ENCODE measurements at regions not wholly inside any gene's neighbourhood (a gene's known extent, or its start where the extent isn't known, plus 50 kb on each side); places are given as distances from the start of the nearest gene placed in this dataset.

DNA sequence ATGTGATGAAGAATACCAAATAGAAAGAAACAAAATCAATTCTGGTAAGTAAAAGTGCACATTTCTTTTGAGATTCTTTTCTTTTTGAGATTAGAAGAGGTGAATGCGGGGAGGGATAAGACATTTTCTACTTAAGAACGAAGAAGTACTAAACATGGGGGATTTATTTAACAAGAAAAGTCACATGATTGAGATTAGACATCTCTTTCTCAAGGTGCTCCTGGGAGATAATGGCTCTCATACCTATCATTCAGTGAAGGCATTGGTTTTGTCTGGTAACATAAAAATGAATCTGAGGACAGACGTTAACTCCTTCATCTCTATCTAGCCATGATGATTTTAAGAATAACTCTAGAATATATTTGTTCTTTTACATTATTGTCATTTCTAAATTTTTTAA lies 147.9 kb upstream of the SAMSN1 start:
- Histone ChIP-seq H3K36me3 (ENCODE audit: control insufficient read depth, insufficient read depth, low read length) (no peaks in the 10 kb centered on the region), H3K4me3 (replicated peaks; ENCODE audit: low read depth, low read length) (no peak overlapping the region), H3K27me3 (replicated peaks; ENCODE audit: control insufficient read depth, insufficient read depth, low read length) (no peaks in the 10 kb centered on the region)
- DNase-seq (ENCODE audit: extremely low read depth, insufficient read length), result no peak
- TF ChIP-seq, protein P1, sequence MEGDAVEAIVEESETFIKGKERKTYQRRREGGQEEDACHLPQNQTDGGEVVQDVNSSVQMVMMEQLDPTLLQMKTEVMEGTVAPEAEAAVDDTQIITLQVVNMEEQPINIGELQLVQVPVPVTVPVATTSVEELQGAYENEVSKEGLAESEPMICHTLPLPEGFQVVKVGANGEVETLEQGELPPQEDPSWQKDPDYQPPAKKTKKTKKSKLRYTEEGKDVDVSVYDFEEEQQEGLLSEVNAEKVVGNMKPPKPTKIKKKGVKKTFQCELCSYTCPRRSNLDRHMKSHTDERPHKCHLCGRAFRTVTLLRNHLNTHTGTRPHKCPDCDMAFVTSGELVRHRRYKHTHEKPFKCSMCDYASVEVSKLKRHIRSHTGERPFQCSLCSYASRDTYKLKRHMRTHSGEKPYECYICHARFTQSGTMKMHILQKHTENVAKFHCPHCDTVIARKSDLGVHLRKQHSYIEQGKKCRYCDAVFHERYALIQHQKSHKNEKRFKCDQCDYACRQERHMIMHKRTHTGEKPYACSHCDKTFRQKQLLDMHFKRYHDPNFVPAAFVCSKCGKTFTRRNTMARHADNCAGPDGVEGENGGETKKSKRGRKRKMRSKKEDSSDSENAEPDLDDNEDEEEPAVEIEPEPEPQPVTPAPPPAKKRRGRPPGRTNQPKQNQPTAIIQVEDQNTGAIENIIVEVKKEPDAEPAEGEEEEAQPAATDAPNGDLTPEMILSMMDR (IDR thresholded peaks at IDR 0.05; ENCODE audit: insufficient read depth, low read length, poor library complexity, severe bottlenecking), result no peak

DNA sequence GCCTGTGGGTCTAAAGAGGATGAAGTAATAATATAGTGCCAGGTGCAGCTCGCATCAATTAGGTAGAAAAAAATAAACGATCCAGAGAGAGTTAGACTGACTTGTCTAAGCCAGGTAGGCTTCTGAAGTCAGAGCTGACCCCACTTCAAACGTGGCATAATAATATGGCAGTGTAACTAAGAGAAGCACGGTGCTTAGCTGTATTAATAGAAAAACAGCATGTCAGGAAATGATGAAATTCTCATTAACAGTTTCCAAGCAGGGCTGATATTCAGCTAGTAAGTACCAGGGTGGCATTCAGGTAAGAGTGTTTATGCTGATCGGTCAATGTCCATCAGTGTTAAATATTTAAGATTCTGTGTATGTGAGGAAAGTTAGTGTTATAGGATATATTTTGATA lies 145.8 kb upstream of the SAMSN1 start:
- Histone ChIP-seq H3K4me3 (replicated peaks; ENCODE audit: low read depth, low read length) (no peak overlapping the region), H3K27me3 (replicated peaks; ENCODE audit: control insufficient read depth, insufficient read depth, low read length) (no peaks in the 10 kb centered on the region), H3K36me3 (ENCODE audit: control insufficient read depth, insufficient read depth, low read length) (no peaks in the 10 kb centered on the region)
- TF ChIP-seq, protein P1 (IDR thresholded peaks at IDR 0.05; ENCODE audit: insufficient read depth, low read length, poor library complexity, severe bottlenecking), result no peak
- DNase-seq (ENCODE audit: extremely low read depth, insufficient read length), result no peak

DNA sequence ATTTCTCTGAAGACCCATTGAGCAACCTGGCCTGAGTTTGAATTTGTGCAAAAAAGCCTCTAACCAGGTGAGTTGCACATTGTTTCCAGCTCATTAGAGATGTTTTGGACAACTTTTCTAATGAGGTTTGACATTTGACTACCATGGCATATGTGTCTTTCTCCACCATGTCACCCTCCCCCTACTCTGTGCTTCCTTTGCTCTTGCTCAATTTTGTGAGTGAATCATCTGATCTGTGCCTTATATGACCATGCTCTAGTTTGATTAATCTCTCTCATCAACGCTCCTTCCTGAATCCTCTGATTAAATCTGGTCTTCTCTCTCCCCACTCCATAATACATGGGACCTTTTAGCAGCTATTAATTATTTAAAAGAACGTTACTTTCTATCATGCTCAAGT lies 144.8 kb upstream of the SAMSN1 start:
- DNase-seq (ENCODE audit: extremely low read depth, insufficient read length), result no peak
- H3K4me3 ChIP-seq (replicated peaks; ENCODE audit: low read depth, low read length), result no peak overlapping the region
- H3K36me3 ChIP-seq (ENCODE audit: control insufficient read depth, insufficient read depth, low read length), result no peaks in the 10 kb centered on the region
- TF ChIP-seq, protein P1 (IDR thresholded peaks at IDR 0.05; ENCODE audit: insufficient read depth, low read length, poor library complexity, severe bottlenecking), result no peak
- no peaks in the 10 kb centered on the region for H3K27me3 ChIP-seq (replicated peaks; ENCODE audit: control insufficient read depth, insufficient read depth, low read length)

DNA sequence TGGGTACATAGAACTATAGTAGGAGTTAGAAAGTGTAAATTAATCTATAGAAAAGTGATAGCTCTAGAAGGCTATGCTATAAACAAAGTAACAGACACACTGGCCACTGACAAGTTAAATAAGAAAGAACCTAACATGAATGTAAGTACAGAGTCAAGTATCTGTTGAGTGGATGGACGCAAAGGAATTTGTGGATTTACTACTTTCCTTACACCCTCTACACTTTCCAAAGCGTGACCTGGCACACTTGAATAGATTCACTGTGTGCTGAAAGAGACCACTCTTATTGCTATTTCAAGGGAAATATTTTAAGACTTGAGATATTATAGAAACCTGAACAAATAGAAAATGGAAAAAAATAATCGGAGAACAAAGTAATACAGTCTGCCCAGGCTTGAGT lies 142.8 kb upstream of the SAMSN1 start:
- no peak for DNase-seq (ENCODE audit: extremely low read depth, insufficient read length)
- Histone ChIP-seq H3K36me3 (ENCODE audit: control insufficient read depth, insufficient read depth, low read length) (no peaks in the 10 kb centered on the region), H3K27me3 (replicated peaks; ENCODE audit: control insufficient read depth, insufficient read depth, low read length) (no peaks in the 10 kb centered on the region), H3K4me3 (replicated peaks; ENCODE audit: low read depth, low read length) (no peak overlapping the region)
- TF ChIP-seq, protein P1 (IDR thresholded peaks at IDR 0.05; ENCODE audit: insufficient read depth, low read length, poor library complexity, severe bottlenecking), result no peak

DNA sequence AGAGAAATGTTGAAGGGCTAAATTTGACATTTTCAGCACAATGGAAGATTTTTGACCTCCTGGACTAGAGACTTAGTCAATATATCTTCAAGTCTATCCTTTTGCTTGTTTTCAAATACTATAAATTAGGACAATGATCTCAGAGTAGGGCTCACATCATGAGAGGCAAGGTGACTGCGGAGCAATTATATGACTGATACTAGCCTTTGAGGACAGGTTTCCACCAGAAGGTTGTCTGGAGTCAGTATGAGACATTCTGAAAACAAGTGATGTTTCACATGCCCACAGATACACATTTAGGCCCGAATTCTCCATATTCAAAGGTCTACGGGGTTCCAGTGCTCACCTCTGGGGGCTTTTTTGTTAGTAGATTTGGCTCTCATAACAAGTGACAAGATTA lies 142.3 kb upstream of the SAMSN1 start:
- H3K4me3 ChIP-seq (replicated peaks; ENCODE audit: low read depth, low read length), result no peak overlapping the region
- TF ChIP-seq, protein P1 (IDR thresholded peaks at IDR 0.05; ENCODE audit: insufficient read depth, low read length, poor library complexity, severe bottlenecking), result no peak
- DNase-seq (ENCODE audit: extremely low read depth, insufficient read length), result no peak
- no peaks in the 10 kb centered on the region for H3K27me3 ChIP-seq (replicated peaks; ENCODE audit: control insufficient read depth, insufficient read depth, low read length)
- H3K36me3 ChIP-seq (ENCODE audit: control insufficient read depth, insufficient read depth, low read length), result no peaks in the 10 kb centered on the region

DNA sequence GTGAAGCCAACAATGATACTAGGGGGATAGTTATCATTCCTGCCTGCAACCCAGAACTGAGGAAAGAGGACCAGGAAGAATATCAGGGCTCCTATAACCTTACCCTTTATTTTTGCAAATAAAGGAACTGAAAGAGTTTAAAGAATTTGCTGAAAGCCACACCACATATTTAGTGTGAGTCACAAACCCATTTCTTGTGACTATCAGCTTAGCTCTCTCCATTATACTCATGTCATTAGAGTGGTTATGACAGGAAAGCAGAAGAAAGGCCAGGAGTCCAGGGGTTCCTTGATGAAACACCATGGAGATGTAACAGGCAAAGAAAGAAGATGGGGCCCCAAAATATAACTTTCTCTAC lies 141.1 kb upstream of the SAMSN1 start:
- Histone ChIP-seq H3K27me3 (replicated peaks; ENCODE audit: control insufficient read depth, insufficient read depth, low read length) (no peaks in the 10 kb centered on the region), H3K4me3 (replicated peaks; ENCODE audit: low read depth, low read length) (no peak overlapping the region), H3K36me3 (ENCODE audit: control insufficient read depth, insufficient read depth, low read length) (no peaks in the 10 kb centered on the region)
- TF ChIP-seq, protein P1 (IDR thresholded peaks at IDR 0.05; ENCODE audit: insufficient read depth, low read length, poor library complexity, severe bottlenecking), result no peak
- peak; percentile 48 for DNase-seq (ENCODE audit: extremely low read depth, insufficient read length)

Data from GM06990 (cell line).